Cardiac muscle cell (in vitro differentiated cells and primary cell): ENCODE measurements at regions not wholly inside any gene's neighbourhood (a gene's known extent, or its start where the extent isn't known, plus 50 kb on each side); places are given as distances from the start of the nearest gene placed in this dataset.

ENCODE experiments used
- DNase-seq, 2 donors: peaks; one replicate each; pipeline versions ENCODE4 v3.0.0 to v3.0.0-alpha.2; 2010 to 2017; ENCODE audit warnings: low read depth in 1 of 2, low spot score in 1 of 2
- H3K27ac ChIP-seq: fragments of 200-600 bp; sonication (generic); 2 replicates; pipeline ENCODE4 v1.5.1; 2016
- H3K27me3 ChIP-seq: fragments of 200-600 bp; sonication (generic); 2 replicates; pipeline ENCODE4 v1.6.0; 2016; ENCODE audit warnings: control low read depth
- H3K36me3 ChIP-seq: fragments of 200-600 bp; sonication (generic); 2 replicates; pipeline ENCODE4 v1.5.1; 2016; ENCODE audit warnings: control low read depth
- H3K4me1 ChIP-seq: fragments of 200-600 bp; sonication (generic); 2 replicates; pipeline ENCODE4 v1.8.1; 2017; ENCODE audit warnings: low read depth, mild to moderate bottlenecking, mixed run types
- H3K4me3 ChIP-seq: fragments of 200-600 bp; sonication (generic); 2 replicates; pipeline ENCODE4 v1.5.1; 2016; ENCODE audit warnings: mild to moderate bottlenecking
- H3K9me3 ChIP-seq: fragments of 200-600 bp; sonication (generic); 2 replicates; pipeline ENCODE4 v1.5.1; 2017; ENCODE audit warnings: low read depth, mild to moderate bottlenecking, control low read depth
- TF ChIP-seq, protein P1 (sequence below): IDR thresholded peaks from 2 replicates; pipeline ENCODE4 v1.5.1; 2012; ENCODE audit warnings: low read depth, mild to moderate bottlenecking, low read length

DNA sequence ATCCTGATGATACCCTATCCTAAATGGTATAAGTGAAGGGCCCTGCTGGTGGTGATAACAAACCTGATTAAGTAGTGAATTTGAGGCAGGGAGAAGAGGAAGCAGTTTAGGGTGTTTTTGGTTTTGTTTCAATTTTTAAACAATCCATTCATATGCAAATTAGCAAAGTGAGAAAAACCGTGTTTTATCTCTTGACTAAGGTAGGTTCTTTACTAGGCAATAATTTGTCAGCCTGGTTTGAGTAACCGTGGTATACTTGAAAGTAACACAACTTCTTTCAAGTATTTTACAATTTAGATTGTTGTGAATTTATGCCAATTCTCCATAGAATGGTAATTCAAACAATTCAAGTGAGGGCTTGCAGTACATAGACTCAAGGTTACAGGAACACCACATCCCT is 177.8 kb upstream of the CD180 start:
- TF ChIP-seq, protein P1, sequence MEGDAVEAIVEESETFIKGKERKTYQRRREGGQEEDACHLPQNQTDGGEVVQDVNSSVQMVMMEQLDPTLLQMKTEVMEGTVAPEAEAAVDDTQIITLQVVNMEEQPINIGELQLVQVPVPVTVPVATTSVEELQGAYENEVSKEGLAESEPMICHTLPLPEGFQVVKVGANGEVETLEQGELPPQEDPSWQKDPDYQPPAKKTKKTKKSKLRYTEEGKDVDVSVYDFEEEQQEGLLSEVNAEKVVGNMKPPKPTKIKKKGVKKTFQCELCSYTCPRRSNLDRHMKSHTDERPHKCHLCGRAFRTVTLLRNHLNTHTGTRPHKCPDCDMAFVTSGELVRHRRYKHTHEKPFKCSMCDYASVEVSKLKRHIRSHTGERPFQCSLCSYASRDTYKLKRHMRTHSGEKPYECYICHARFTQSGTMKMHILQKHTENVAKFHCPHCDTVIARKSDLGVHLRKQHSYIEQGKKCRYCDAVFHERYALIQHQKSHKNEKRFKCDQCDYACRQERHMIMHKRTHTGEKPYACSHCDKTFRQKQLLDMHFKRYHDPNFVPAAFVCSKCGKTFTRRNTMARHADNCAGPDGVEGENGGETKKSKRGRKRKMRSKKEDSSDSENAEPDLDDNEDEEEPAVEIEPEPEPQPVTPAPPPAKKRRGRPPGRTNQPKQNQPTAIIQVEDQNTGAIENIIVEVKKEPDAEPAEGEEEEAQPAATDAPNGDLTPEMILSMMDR: no peak
- no peak for DNase-seq
- Histone ChIP-seq H3K36me3 (no peaks in the 10 kb centered on the region), H3K27ac (no peak overlapping the region), H3K27me3 (no peaks in the 10 kb centered on the region), H3K9me3 (no peaks in the 10 kb centered on the region), H3K4me3 (no peak overlapping the region), H3K4me1 (no peaks in the 10 kb centered on the region)

DNA sequence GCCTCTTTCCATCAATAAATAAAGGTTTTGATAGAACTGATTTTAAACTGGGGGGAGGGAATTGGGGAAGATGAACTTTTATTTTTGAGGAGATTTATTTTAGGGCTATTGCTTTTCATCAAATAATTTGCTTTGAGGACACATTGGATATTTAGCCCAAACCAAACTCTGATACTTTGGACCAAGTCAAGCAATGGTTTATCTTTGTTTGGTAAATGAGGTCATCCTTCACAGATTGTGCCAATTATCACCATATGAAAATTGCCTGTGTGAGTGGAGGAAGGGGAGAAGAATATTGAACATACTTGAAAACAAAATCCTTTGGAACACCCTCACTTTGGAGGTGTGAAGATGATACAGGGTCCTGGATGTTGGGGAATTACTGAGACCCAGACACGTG is 176.9 kb upstream of the CD180 start:
- Histone ChIP-seq H3K9me3 (no peaks in the 10 kb centered on the region), H3K4me3 (no peak overlapping the region), H3K36me3 (no peaks in the 10 kb centered on the region), H3K27me3 (no peaks in the 10 kb centered on the region), H3K4me1 (no peaks in the 10 kb centered on the region), H3K27ac (no peak overlapping the region)
- TF ChIP-seq, protein P1: no peak
- DNase-seq: no peak

DNA sequence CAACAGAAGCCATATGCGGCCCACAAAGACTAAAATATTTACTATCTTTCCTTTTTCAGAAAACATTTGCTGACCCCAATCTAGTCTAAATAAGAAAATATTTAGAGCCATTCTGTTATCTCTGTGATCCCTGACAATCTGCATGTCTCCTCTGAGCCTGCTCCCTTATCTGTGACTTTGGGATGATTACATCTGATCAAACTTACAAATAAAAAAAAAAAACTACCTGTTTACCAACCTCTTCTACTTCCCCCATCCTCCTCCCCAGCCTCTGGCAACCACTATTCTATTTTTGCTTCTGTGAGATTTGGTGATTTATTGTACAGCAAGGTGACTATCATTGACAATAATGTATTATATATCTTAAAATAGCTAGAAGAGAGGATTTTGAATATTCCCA is 176.3 kb upstream of the CD180 start:
- H3K4me3 ChIP-seq: no peak overlapping the region
- H3K36me3 ChIP-seq: no peaks in the 10 kb centered on the region
- no peak overlapping the region for H3K27ac ChIP-seq
- no peaks in the 10 kb centered on the region for H3K9me3 ChIP-seq
- TF ChIP-seq, protein P1: no peak
- no peak for DNase-seq
- H3K4me1 ChIP-seq: no peaks in the 10 kb centered on the region
- H3K27me3 ChIP-seq: no peaks in the 10 kb centered on the region

DNA sequence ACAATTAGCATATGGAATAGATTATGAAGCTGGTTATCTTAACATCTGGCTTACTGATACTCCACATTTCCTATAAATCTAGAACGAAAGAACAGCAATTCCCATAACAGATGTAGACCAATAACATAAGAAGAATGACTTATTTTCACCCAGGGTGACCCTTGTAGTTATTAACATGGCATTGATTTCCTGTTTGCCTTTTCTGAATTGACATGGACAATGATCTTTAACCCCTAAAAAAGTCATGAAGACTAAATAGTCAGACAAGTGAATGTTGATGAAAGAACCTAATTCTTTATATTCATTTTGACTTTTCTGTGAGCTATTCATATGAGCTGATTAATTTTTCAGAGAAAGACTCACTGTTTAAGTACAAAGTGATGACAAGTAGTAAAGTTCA is 175.3 kb upstream of the CD180 start:
- H3K4me1 ChIP-seq: no peaks in the 10 kb centered on the region
- no peak overlapping the region for H3K4me3 ChIP-seq
- DNase-seq: no peak
- H3K9me3 ChIP-seq: no peaks in the 10 kb centered on the region
- no peak overlapping the region for H3K27ac ChIP-seq
- TF ChIP-seq, protein P1: no peak
- H3K27me3 ChIP-seq: no peaks in the 10 kb centered on the region
- H3K36me3 ChIP-seq: no peaks in the 10 kb centered on the region

DNA sequence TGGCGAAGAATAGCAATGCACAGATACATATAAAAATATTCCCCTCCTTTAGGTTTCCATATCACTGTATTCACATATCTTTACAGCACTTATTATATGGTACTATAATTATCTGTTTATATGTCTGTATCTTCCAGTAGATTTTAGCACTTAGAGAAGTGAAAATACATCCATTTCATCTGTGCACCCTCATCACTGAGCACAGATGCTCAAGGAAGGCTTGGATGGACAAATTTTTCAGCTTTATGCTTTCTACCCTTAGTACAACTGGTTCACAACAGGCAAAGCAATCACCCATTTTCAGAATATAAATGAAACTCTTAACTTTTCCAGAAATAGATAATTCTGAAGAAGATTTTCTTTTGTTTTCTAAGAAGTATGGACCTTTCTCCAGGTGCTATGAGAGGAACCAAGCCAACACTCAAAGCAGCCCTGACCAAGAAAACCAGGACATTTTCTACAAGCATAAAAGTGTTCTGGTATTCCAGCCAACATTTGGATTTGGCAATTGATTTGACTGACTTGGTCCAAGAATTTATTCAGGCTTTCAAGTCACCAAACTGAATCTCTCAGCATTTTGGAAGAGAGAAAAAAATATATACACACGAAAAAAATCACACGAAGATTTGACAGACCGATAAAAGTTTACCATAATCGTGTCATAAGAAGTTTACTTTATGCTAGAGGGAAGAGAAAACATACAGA is 170.2 kb upstream of the CD180 start:
- Histone ChIP-seq H3K4me3 (no peak overlapping the region), H3K36me3 (no peaks in the 10 kb centered on the region), H3K4me1 (no peaks in the 10 kb centered on the region), H3K9me3 (no peaks in the 10 kb centered on the region), H3K27ac (no peak overlapping the region), H3K27me3 (no peaks in the 10 kb centered on the region)
- TF ChIP-seq, protein P1: no peak
- no peak for DNase-seq
